Neural progenitor cell (in vitro differentiated cells): ENCODE measurements at regions not wholly inside any gene's neighbourhood (a gene's known extent, or its start where the extent isn't known, plus 50 kb on each side); places are given as distances from the start of the nearest gene placed in this dataset.

Experiments used
- CTCF ChIP-seq: fragments of 200-600 bp; sonication (generic); IDR thresholded peaks from 2 replicates; pipeline ENCODE4 v1.5.1; 2017; ENCODE audit warnings: antibody characterized with exemption, mild to moderate bottlenecking
- EZH2phosphoT487 ChIP-seq: fragments of 200-600 bp; sonication (generic); IDR thresholded peaks from 2 replicates; pipeline ENCODE4 v1.6.1; 2017; ENCODE audit warnings: antibody characterized with exemption

GRCh38 chr15:24745290-24745689, 69.7 kb downstream of the NPAP1 start:
- peak; percentile 7 for TF ChIP-seq CTCF
- TF ChIP-seq EZH2phosphoT487, result no peak
